ENCODE measurements at regions not wholly inside any gene's neighbourhood (a gene's known extent, or its start where the extent isn't known, plus 50 kb on each side); places are given as distances from the start of the nearest gene placed in this dataset.
"Not testable (repeated sequence)": the region's sequence is repeated elsewhere in the genome, so short reads cannot be mapped to it uniquely, and the experiment has no call there.

DNA sequence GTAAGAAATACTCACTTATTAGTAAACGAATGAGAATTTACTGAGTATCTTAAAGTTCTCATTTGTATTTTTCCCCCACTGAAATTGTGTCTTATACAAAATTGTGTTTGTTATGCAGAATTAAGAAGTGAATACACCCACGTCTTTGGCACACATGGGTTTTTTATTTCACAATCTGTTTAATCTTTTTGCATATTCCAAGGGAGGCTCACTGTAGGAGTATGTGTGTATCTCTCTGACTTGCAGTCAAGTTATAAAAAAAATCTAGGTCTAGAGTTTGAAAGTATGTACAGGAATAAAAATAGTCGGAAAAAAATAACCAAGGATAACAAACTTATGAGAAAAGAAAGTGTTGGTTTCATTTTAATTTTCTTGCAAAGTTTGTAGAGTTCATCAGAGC is 255.2 kb downstream of the PDCD6IP start:
- DNase-seq = no peak
- intact Hi-C loops (cut with DNase I; ENCODE audit: low total_unique reads) = no loop called here
- Histone ChIP-seq H3K36me3 (ENCODE audit: low read depth, missing control alignments) (no peaks in the 10 kb centered on the region), H3K4me1 (no peaks in the 10 kb centered on the region), H3K27ac (no peak overlapping the region), H3K4me3 (no peak overlapping the region), H3K9me3 (no peaks in the 10 kb centered on the region), H3K27me3 (no peaks in the 10 kb centered on the region)
- TF ChIP-seq POLR2A (IDR thresholded peaks at IDR 0.05) = no peak
- TF ChIP-seq, protein P1, sequence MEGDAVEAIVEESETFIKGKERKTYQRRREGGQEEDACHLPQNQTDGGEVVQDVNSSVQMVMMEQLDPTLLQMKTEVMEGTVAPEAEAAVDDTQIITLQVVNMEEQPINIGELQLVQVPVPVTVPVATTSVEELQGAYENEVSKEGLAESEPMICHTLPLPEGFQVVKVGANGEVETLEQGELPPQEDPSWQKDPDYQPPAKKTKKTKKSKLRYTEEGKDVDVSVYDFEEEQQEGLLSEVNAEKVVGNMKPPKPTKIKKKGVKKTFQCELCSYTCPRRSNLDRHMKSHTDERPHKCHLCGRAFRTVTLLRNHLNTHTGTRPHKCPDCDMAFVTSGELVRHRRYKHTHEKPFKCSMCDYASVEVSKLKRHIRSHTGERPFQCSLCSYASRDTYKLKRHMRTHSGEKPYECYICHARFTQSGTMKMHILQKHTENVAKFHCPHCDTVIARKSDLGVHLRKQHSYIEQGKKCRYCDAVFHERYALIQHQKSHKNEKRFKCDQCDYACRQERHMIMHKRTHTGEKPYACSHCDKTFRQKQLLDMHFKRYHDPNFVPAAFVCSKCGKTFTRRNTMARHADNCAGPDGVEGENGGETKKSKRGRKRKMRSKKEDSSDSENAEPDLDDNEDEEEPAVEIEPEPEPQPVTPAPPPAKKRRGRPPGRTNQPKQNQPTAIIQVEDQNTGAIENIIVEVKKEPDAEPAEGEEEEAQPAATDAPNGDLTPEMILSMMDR (IDR thresholded peaks at IDR 0.05) = no peak
- whole genome bisulfite sequencing, 2 donors = 73 to 76% methylated on average over 3 of the region's 3 CpGs

DNA sequence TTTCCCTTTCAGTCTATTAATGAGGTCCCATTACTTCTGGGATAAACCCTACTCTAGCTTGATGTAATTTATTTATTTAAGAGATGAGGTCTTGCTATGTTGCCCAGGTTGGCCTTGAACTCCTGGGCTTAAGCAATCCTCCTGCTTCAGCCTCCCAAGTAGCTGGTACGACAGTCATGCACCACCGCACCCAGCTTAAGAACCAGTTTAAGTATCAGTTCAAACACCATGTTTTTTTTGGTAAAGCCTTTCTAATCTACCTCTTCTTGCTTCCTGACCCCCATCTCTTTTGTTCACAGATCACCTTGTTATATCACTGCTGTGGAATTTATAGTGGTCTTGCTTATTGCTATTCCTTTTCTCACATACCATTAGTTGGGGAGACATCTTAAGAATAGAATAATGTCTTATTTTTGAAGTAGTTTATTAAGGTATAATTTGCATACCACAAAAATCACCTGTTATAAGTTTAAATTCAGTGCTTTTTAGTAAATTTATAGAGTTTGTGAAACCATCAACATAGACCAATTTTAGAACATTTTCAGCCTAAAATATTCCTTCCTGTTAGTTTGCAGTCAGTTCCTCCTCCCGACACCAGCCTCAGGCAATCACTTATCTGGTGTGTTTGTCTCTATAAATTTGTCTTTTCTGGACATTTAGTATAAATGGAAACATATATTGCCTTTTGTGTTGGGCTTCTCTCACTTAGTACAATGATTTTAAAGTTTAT is 257.9 kb downstream of the PDCD6IP start:
- 81 to 82% methylated on average over 3 of the region's 3 CpGs for WGBS, 2 donors
- Histone ChIP-seq H3K4me3 (no peak overlapping the region), H3K27me3 (no peaks in the 10 kb centered on the region), H3K36me3 (ENCODE audit: low read depth, missing control alignments) (no peaks in the 10 kb centered on the region), H3K27ac (no peak overlapping the region), H3K4me1 (no peaks in the 10 kb centered on the region), H3K9me3 (no peaks in the 10 kb centered on the region)
- TF ChIP-seq, protein P1 (IDR thresholded peaks at IDR 0.05) = no peak
- no peak for TF ChIP-seq POLR2A (IDR thresholded peaks at IDR 0.05)
- intact Hi-C loops (cut with DNase I; ENCODE audit: low total_unique reads) = no loop called here
- no peak for DNase-seq

DNA sequence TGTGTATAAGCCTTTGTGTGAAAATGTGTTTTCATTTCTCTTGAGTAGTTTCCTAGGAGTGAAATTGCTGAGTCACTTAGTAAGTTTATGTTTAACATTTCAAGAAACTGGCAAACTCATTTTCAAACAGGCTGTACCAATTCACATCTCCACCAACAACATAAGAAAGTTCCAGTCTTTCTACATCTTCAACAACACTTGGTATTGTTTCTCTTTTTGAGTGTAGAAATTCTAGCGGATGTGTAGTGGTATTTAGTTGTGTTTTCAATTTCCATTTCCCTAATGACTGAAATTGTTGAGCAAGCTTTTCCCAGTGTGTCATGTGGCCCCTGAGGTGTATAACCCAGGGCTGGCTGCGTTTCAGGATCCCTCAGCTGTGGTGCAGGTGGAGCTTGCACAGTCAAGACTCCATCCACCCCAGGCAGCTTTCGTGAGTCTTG is 258.5 kb downstream of the PDCD6IP start:
- H3K4me3 ChIP-seq = no peak overlapping the region
- WGBS, 2 donors = 81 to 86% methylated on average over 3 of the region's 3 CpGs
- no peaks in the 10 kb centered on the region for H3K4me1 ChIP-seq
- no peak for TF ChIP-seq POLR2A (IDR thresholded peaks at IDR 0.05)
- TF ChIP-seq, protein P1 (IDR thresholded peaks at IDR 0.05) = no peak
- H3K9me3 ChIP-seq = no peaks in the 10 kb centered on the region
- no peak overlapping the region for H3K27ac ChIP-seq
- intact Hi-C loops (cut with DNase I; ENCODE audit: low total_unique reads) = no loop called here
- no peak for DNase-seq
- no peaks in the 10 kb centered on the region for H3K36me3 ChIP-seq (ENCODE audit: low read depth, missing control alignments)
- H3K27me3 ChIP-seq = no peaks in the 10 kb centered on the region

DNA sequence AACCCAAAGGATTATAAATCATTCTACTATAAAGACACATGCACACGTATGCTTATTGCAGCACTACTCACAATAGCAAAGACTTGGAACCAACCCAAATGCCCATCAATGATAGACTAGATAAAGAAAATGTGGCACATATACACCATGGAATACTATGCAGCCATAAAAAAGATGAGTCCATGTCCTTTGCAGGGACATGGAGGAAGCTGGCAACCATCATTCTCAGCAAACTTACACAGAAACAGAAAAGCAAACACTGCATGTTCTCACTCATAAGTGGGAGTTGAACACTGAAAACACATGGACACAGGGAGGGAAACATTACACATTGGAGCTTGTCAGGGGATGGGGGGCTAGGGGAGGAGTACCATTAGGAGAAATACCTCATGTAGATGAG is 262.6 kb downstream of the PDCD6IP start:
- H3K27me3 ChIP-seq; H3K4me1 ChIP-seq; intact Hi-C loops (cut with DNase I; ENCODE audit: low total_unique reads); H3K4me3 ChIP-seq; H3K36me3 ChIP-seq (ENCODE audit: low read depth, missing control alignments); H3K27ac ChIP-seq; H3K9me3 ChIP-seq; DNase-seq: not testable (repeated sequence)
- WGBS, 2 donors = 90 to 92% methylated on average over 1 of the region's 1 CpG

DNA sequence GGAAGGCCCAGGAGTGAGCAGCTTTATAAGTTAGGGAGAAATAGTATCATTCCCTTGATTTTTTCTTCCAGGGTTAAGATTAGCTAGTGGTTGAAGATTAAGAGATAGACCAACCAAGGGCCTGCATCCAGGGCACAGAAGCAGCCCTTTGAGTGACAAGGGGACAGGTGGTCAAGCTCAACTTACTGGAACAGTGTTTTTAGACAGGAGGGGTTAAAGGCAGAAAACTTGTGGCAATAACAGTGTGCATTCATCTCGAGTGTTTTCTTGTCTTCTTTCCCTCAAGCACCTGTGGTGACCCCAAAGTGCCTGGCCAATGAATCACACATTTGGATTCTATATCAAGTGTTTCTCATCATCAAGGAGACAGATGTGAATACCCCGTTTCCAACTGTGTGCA is 267.5 kb downstream of the PDCD6IP start:
- Histone ChIP-seq H3K27ac (no peak overlapping the region), H3K36me3 (ENCODE audit: low read depth, missing control alignments) (no peaks in the 10 kb centered on the region), H3K9me3 (no peaks in the 10 kb centered on the region), H3K4me3 (no peak overlapping the region), H3K4me1 (no peaks in the 10 kb centered on the region), H3K27me3 (no peaks in the 10 kb centered on the region)
- no peak for DNase-seq
- intact Hi-C loops (cut with DNase I; ENCODE audit: low total_unique reads) = no loop called here
- TF ChIP-seq POLR2A (IDR thresholded peaks at IDR 0.05) = no peak
- TF ChIP-seq, protein P1 (IDR thresholded peaks at IDR 0.05) = no peak
- WGBS, 2 donors = 82 to 90% methylated on average over 2 of the region's 2 CpGs
